Tibial artery (tissue), 4 donors: ENCODE measurements at regions not wholly inside any gene's neighbourhood (a gene's known extent, or its start where the extent isn't known, plus 50 kb on each side); places are given as distances from the start of the nearest gene placed in this dataset.

Experiments used
- DNase-seq, 2 donors: peaks; one replicate each; pipeline ENCODE4 v3.0.0-alpha.2; 2019
- H3K27ac ChIP-seq, 2 donors: fragments of 200-600 bp; sonication (generic) in 1 of 2; 1 replicate in 1 of 2; 2 replicates in 1 of 2; pipeline ENCODE4 v1.5.1; 2018 to 2019; ENCODE audit warnings: mild to moderate bottlenecking in 1 of 2
- H3K27me3 ChIP-seq, 2 donors: fragments of 200-600 bp; sonication (generic) in 1 of 2; one replicate each; pipeline versions ENCODE4 v1.5.1 to v1.6.0; 2016 to 2019
- H3K36me3 ChIP-seq, 3 donors: fragments of 200-600 bp; sonication (generic) in 2 of 3; one replicate each; pipeline ENCODE4 v1.5.1; 2016 to 2019; ENCODE audit warnings: mild to moderate bottlenecking in 2 of 3
- H3K4me1 ChIP-seq, 4 donors: fragments of 200-600 bp; sonication (generic) in 2 of 4; 1 replicate in 3 of 4; 2 replicates in 1 of 4; pipeline ENCODE4 v1.5.1; 2016 to 2019
- H3K4me3 ChIP-seq, 2 donors: fragments of 200-600 bp; sonication (generic) in 1 of 2; 1 replicate in 1 of 2; 2 replicates in 1 of 2; pipeline ENCODE4 v1.5.1; 2018 to 2019; ENCODE audit warnings: mild to moderate bottlenecking in 2 of 2
- H3K9me3 ChIP-seq, 3 donors: fragments of 200-600 bp; sonication (generic) in 1 of 3; one replicate each; pipeline ENCODE4 v1.5.1; 2016 to 2019
- CTCF ChIP-seq, 2 experiments: fragments of 200-600 bp in 1 of 2; fragments of 450-650 bp in 1 of 2; IDR thresholded peaks; one replicate each; pipeline ENCODE4 v1.5.1; 2017 to 2019; ENCODE audit warnings: antibody characterized with exemption in 2 of 2, mild to moderate bottlenecking in 1 of 2, moderate library complexity in 1 of 2
- intact Hi-C: fragments of 100-400 bp; cut with DNase I; formaldehyde crosslinking; loops from one replicate; pipeline ENCODE4 v1.15.0; 2023; ENCODE audit warnings: low total_unique reads

- no peak overlapping the region for H3K4me3 ChIP-seq
- no peaks in the 10 kb centered on the region for H3K36me3 ChIP-seq
- H3K27ac ChIP-seq: no peak overlapping the region
- TF ChIP-seq CTCF (IDR thresholded peaks at IDR 0.05): no peak
- no peaks in the 10 kb centered on the region for H3K27me3 ChIP-seq
- H3K4me1 ChIP-seq: peaks cover 0 to 12% (median 1%) of the 10 kb centered on the region in 4 donors
- intact Hi-C loops: no loop called here
- no peak for DNase-seq
- no peaks in the 10 kb centered on the region for H3K9me3 ChIP-seq
These were observed 645.5 kb downstream of the ADGRL2 start for GRCh38 chr1:82446236-82446635.

- intact Hi-C loops: no loop called here
These were observed 645.1 kb downstream of the ADGRL2 start for GRCh38 chr1:82445827-82446226.

GRCh38 chr1:82445132-82445531 lies 644.4 kb downstream of the ADGRL2 start:
- no peak for TF ChIP-seq CTCF (IDR thresholded peaks at IDR 0.05)
- no peaks in the 10 kb centered on the region for H3K27me3 ChIP-seq
- intact Hi-C loops: no loop called here

More at GRCh38 chr1:82445827-82446226, 645.1 kb downstream of the ADGRL2 start:
- Histone ChIP-seq H3K4me3 (no peak overlapping the region), H3K36me3 (no peaks in the 10 kb centered on the region), H3K4me1 (peaks cover 0 to 12% (median 1%) of the 10 kb centered on the region in 4 donors), H3K27ac (no peak overlapping the region), H3K27me3 (no peaks in the 10 kb centered on the region), H3K9me3 (no peaks in the 10 kb centered on the region)
- no peak for TF ChIP-seq CTCF (IDR thresholded peaks at IDR 0.05)
- DNase-seq: no peak

GRCh38 chr1:82441402-82441801 lies 640.7 kb downstream of the ADGRL2 start:
- no peaks in the 10 kb centered on the region for H3K9me3 ChIP-seq
- intact Hi-C loops: no loop called here
- DNase-seq: no peak
- H3K36me3 ChIP-seq: no peaks in the 10 kb centered on the region
- TF ChIP-seq CTCF (IDR thresholded peaks at IDR 0.05): no peak
- H3K27me3 ChIP-seq: no peaks in the 10 kb centered on the region
- peaks cover 0 to 12% (median under 1%) of the 10 kb centered on the region in 4 donors for H3K4me1 ChIP-seq
- no peak overlapping the region for H3K4me3 ChIP-seq
- no peak overlapping the region for H3K27ac ChIP-seq

More at GRCh38 chr1:82445132-82445531, 644.4 kb downstream of the ADGRL2 start:
- H3K27ac ChIP-seq: no peak overlapping the region
- DNase-seq: no peak
- H3K36me3 ChIP-seq: no peaks in the 10 kb centered on the region
- H3K4me1 ChIP-seq: peaks cover 0 to 12% (median 1%) of the 10 kb centered on the region in 4 donors
- no peaks in the 10 kb centered on the region for H3K9me3 ChIP-seq
- H3K4me3 ChIP-seq: no peak overlapping the region

- H3K27ac ChIP-seq: no peak overlapping the region
- no peaks in the 10 kb centered on the region for H3K4me1 ChIP-seq
- intact Hi-C loops: no loop called here
- TF ChIP-seq CTCF (IDR thresholded peaks at IDR 0.05): no peak
- H3K9me3 ChIP-seq: no peaks in the 10 kb centered on the region
- no peak overlapping the region for H3K4me3 ChIP-seq
- H3K27me3 ChIP-seq: no peaks in the 10 kb centered on the region
- DNase-seq: no peak
- no peaks in the 10 kb centered on the region for H3K36me3 ChIP-seq
These were observed 622.6 kb downstream of the ADGRL2 start for GRCh38 chr1:82423174-82423815.
